HepG2 (cell line): ENCODE measurements at regions not wholly inside any gene's neighbourhood (a gene's known extent, or its start where the extent isn't known, plus 50 kb on each side); places are given as distances from the start of the nearest gene placed in this dataset.
A peak's percentile ranks its signal among the peaks of the same experiment; 100 is the strongest.

Experiments
- FOXO1 ChIP-seq: sonication (generic); formaldehyde crosslinking; IDR thresholded peaks from 2 replicates; pipeline ENCODE4 v1.4.0; 2020; ENCODE audit warnings: missing genetic modification reagents
- KDM5B ChIP-seq: sonication (generic); formaldehyde crosslinking; IDR thresholded peaks from 2 replicates; pipeline ENCODE4 v1.4.0; 2020; ENCODE audit warnings: missing genetic modification reagents, mild to moderate bottlenecking, borderline replicate concordance
- NFRKB ChIP-seq: fragments of 450-650 bp; IDR thresholded peaks from 2 replicates; pipeline ENCODE4 v1.6.1; 2017
- PHF21A ChIP-seq: sonication (generic); formaldehyde crosslinking; IDR thresholded peaks from 2 replicates; pipeline ENCODE4 v1.5.0; 2020; ENCODE audit warnings: mild to moderate bottlenecking, missing genetic modification reagents
- PITX1 ChIP-seq: sonication (generic); formaldehyde crosslinking; IDR thresholded peaks from 2 replicates; pipeline ENCODE4 v1.5.1; 2020; ENCODE audit warnings: mild to moderate bottlenecking, missing genetic modification reagents
- RNF2 ChIP-seq: fragments of 450-650 bp; conservative IDR thresholded peaks from 2 replicates; pipeline ENCODE4 v1.6.1; 2016; ENCODE audit warnings: low read depth
- SNAI1 ChIP-seq: sonication (generic); formaldehyde crosslinking; IDR thresholded peaks from 2 replicates; pipeline ENCODE4 v1.5.0; 2020; ENCODE audit warnings: mild to moderate bottlenecking, missing genetic modification reagents, borderline replicate concordance
- SOX5 ChIP-seq: IDR thresholded peaks from 2 replicates; pipeline ENCODE4 v1.6.1; 2016; ENCODE audit warnings: borderline replicate concordance
- YEATS2 ChIP-seq: sonication (generic); formaldehyde crosslinking; IDR thresholded peaks from 2 replicates; pipeline ENCODE4 v1.4.0; 2020; ENCODE audit warnings: missing genetic modification reagents, borderline replicate concordance
- ZFP37 ChIP-seq: sonication (generic); formaldehyde crosslinking; IDR thresholded peaks from 2 replicates; pipeline ENCODE4 v1.4.0; 2020; ENCODE audit warnings: missing genetic modification reagents, borderline replicate concordance
- ZNF10 ChIP-seq: sonication (generic); formaldehyde crosslinking; IDR thresholded peaks from 2 replicates; pipeline ENCODE4 v1.4.0; 2020; ENCODE audit warnings: mild to moderate bottlenecking, low read depth, missing genetic modification reagents, borderline replicate concordance
- ZNF225 ChIP-seq: sonication (generic); formaldehyde crosslinking; IDR thresholded peaks from 2 replicates; pipeline ENCODE4 v1.4.0; 2020; ENCODE audit warnings: mild to moderate bottlenecking, missing genetic modification reagents
- ZNF317 ChIP-seq: sonication (generic); formaldehyde crosslinking; IDR thresholded peaks from 2 replicates; pipeline ENCODE4 v1.5.0; 2020; ENCODE audit warnings: mild to moderate bottlenecking, missing genetic modification reagents
- ZNF446 ChIP-seq: sonication (generic); formaldehyde crosslinking; IDR thresholded peaks from 2 replicates; pipeline ENCODE4 v1.5.0; 2020; ENCODE audit warnings: mild to moderate bottlenecking, missing genetic modification reagents
- ZNF468 ChIP-seq: sonication (generic); formaldehyde crosslinking; IDR thresholded peaks from 2 replicates; pipeline ENCODE4 v1.8.0; 2022; ENCODE audit warnings: mild to moderate bottlenecking, moderate library complexity, missing genetic modification reagents
- ZNF619 ChIP-seq: sonication (generic); formaldehyde crosslinking; IDR thresholded peaks from 2 replicates; pipeline ENCODE4 v1.4.0; 2020; ENCODE audit warnings: mild to moderate bottlenecking, missing genetic modification reagents
- ZNF674 ChIP-seq: sonication (generic); formaldehyde crosslinking; IDR thresholded peaks from 2 replicates; pipeline ENCODE4 v1.5.0; 2020; ENCODE audit warnings: low read depth, mild to moderate bottlenecking, missing genetic modification reagents
- ZNF737 ChIP-seq: sonication (generic); formaldehyde crosslinking; IDR thresholded peaks from 2 replicates; pipeline ENCODE4 v1.5.0; 2020; ENCODE audit warnings: missing genetic modification reagents, mild to moderate bottlenecking, borderline replicate concordance
- TF ChIP-seq, protein P1 (sequence below): sonication (generic); formaldehyde crosslinking; IDR thresholded peaks from 2 replicates; pipeline ENCODE4 v1.4.0; 2020; ENCODE audit warnings: missing genetic modification reagents
- TF ChIP-seq, protein P2 (sequence below): fragments of 450-650 bp; IDR thresholded peaks from 2 replicates; pipeline ENCODE4 v1.6.1; 2017
- TF ChIP-seq, protein P3 (sequence below): sonication (generic); formaldehyde crosslinking; IDR thresholded peaks from 2 replicates; pipeline ENCODE4 v1.8.1; 2023; ENCODE audit warnings: mild to moderate bottlenecking, missing genetic modification reagents, borderline replicate concordance
- TF ChIP-seq, protein P4 (sequence below): IDR thresholded peaks from 2 replicates; pipeline ENCODE4 v1.6.1; 2016
- TF ChIP-seq, protein P5 (sequence below): sonication (generic); formaldehyde crosslinking; IDR thresholded peaks from 2 replicates; pipeline ENCODE4 v1.5.1; 2020; ENCODE audit warnings: missing genetic modification reagents, mild to moderate bottlenecking, borderline replicate concordance
- TF ChIP-seq, protein P6 (sequence below): IDR thresholded peaks from 2 replicates; pipeline ENCODE4 v1.6.1; 2016; ENCODE audit warnings: control low read depth

DNA sequence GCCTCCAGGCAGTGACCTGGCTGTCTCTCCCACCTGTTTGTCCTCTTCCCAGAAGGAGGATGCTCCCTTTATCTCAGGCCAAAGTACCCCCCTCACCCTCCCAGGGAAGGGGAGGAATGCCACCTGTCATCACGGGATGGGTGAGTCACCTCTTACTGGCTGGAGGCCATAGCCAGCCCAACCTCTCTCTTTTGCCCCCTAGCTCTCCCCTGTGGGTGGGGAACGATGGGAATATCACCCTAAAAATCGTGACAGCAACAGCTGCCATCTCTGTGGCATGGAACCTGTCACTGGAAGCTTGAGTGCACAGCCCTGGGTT, 137.5 kb upstream of the PTPN1 start (continued):
- TF ChIP-seq, protein P1, sequence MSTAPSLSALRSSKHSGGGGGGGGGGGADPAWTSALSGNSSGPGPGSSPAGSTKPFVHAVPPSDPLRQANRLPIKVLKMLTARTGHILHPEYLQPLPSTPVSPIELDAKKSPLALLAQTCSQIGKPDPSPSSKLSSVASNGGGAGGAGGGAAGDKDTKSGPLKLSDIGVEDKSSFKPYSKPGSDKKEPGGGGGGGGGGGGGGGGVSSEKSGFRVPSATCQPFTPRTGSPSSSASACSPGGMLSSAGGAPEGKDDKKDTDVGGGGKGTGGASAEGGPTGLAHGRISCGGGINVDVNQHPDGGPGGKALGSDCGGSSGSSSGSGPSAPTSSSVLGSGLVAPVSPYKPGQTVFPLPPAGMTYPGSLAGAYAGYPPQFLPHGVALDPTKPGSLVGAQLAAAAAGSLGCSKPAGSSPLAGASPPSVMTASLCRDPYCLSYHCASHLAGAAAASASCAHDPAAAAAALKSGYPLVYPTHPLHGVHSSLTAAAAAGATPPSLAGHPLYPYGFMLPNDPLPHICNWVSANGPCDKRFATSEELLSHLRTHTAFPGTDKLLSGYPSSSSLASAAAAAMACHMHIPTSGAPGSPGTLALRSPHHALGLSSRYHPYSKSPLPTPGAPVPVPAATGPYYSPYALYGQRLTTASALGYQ (CRISPR knock-in tag) = no peak
- TF ChIP-seq, protein P2, sequence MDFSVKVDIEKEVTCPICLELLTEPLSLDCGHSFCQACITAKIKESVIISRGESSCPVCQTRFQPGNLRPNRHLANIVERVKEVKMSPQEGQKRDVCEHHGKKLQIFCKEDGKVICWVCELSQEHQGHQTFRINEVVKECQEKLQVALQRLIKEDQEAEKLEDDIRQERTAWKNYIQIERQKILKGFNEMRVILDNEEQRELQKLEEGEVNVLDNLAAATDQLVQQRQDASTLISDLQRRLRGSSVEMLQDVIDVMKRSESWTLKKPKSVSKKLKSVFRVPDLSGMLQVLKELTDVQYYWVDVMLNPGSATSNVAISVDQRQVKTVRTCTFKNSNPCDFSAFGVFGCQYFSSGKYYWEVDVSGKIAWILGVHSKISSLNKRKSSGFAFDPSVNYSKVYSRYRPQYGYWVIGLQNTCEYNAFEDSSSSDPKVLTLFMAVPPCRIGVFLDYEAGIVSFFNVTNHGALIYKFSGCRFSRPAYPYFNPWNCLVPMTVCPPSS = no peak
- peak; percentile 57; the same call in 1 of the 2 replicates for TF ChIP-seq KDM5B (CRISPR knock-in tag)
- TF ChIP-seq, protein P3, sequence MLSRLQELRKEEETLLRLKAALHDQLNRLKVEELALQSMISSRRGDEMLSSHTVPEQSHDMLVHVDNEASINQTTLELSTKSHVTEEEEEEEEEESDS = no peak
- TF ChIP-seq ZFP37 (CRISPR knock-in tag) = no peak
- peak; percentile 30; the same call in 1 of the 2 replicates for TF ChIP-seq SOX5 (CRISPR knock-in tag)
- TF ChIP-seq, protein P4, sequence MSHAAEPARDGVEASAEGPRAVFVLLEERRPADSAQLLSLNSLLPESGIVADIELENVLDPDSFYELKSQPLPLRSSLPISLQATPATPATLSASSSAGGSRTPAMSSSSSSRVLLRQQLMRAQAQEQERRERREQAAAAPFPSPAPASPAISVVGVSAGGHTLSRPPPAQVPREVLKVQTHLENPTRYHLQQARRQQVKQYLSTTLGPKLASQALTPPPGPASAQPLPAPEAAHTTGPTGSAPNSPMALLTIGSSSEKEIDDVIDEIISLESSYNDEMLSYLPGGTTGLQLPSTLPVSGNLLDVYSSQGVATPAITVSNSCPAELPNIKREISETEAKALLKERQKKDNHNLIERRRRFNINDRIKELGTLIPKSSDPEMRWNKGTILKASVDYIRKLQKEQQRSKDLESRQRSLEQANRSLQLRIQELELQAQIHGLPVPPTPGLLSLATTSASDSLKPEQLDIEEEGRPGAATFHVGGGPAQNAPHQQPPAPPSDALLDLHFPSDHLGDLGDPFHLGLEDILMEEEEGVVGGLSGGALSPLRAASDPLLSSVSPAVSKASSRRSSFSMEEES = peak; percentile 99
- TF ChIP-seq PITX1 = no peak
- no peak for TF ChIP-seq ZNF10
- no peak for TF ChIP-seq ZNF737
- no peak for TF ChIP-seq ZNF446 (CRISPR knock-in tag)
- TF ChIP-seq FOXO1 (CRISPR knock-in tag) = no peak; the same call in 1 of the 2 replicates
- TF ChIP-seq RNF2 = no peak
- no peak for TF ChIP-seq ZNF619 (CRISPR knock-in tag)
- no peak; the same call in 1 of the 2 replicates for TF ChIP-seq PHF21A (CRISPR knock-in tag)
- TF ChIP-seq ZNF225 (CRISPR knock-in tag) = 0 out of 2 replicates have a peak, but pooled peaks have one; percentile 52
- TF ChIP-seq, protein P5, sequence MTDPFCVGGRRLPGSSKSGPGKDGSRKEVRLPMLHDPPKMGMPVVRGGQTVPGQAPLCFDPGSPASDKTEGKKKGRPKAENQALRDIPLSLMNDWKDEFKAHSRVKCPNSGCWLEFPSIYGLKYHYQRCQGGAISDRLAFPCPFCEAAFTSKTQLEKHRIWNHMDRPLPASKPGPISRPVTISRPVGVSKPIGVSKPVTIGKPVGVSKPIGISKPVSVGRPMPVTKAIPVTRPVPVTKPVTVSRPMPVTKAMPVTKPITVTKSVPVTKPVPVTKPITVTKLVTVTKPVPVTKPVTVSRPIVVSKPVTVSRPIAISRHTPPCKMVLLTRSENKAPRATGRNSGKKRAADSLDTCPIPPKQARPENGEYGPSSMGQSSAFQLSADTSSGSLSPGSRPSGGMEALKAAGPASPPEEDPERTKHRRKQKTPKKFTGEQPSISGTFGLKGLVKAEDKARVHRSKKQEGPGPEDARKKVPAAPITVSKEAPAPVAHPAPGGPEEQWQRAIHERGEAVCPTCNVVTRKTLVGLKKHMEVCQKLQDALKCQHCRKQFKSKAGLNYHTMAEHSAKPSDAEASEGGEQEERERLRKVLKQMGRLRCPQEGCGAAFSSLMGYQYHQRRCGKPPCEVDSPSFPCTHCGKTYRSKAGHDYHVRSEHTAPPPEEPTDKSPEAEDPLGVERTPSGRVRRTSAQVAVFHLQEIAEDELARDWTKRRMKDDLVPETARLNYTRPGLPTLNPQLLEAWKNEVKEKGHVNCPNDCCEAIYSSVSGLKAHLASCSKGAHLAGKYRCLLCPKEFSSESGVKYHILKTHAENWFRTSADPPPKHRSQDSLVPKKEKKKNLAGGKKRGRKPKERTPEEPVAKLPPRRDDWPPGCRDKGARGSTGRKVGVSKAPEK (CRISPR knock-in tag) = no peak
- no peak for TF ChIP-seq NFRKB
- no peak for TF ChIP-seq YEATS2 (CRISPR knock-in tag)
- TF ChIP-seq ZNF674 (CRISPR knock-in tag) = no peak
- TF ChIP-seq, protein P6, sequence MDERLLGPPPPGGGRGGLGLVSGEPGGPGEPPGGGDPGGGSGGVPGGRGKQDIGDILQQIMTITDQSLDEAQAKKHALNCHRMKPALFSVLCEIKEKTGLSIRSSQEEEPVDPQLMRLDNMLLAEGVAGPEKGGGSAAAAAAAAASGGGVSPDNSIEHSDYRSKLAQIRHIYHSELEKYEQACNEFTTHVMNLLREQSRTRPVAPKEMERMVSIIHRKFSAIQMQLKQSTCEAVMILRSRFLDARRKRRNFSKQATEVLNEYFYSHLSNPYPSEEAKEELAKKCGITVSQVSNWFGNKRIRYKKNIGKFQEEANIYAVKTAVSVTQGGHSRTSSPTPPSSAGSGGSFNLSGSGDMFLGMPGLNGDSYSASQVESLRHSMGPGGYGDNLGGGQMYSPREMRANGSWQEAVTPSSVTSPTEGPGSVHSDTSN (CRISPR knock-in tag) = no peak; the same call in 1 of the 2 replicates
- TF ChIP-seq ZNF317 (CRISPR knock-in tag) = no peak
- TF ChIP-seq ZNF468 (CRISPR knock-in tag) = no peak
- TF ChIP-seq SNAI1 = 0 out of 2 replicates have a peak, but pooled peaks have one; percentile 71
